HG02973 (cell line): ENCODE measurements at regions not wholly inside any gene's neighbourhood (a gene's known extent, or its start where the extent isn't known, plus 50 kb on each side); places are given as distances from the start of the nearest gene placed in this dataset.

Source experiments
- ATAC-seq: cut with Tn5 transposase; IDR thresholded peaks from one replicate; pipeline ENCODE4 v1.9.1; 2021; ENCODE audit warnings: moderate library complexity; ENCODE audit not compliant: unreplicated experiment

GRCh38 chr2:220510668-220511067 lies 883.2 kb downstream of the SLC4A3 start:
- no peak for ATAC-seq

GRCh38 chr2:220512419-220512818 lies 885.0 kb downstream of the SLC4A3 start:
- ATAC-seq: no peak

- ATAC-seq: no peak
These were observed 886.3 kb downstream of the SLC4A3 start for GRCh38 chr2:220513573-220514288.

GRCh38 chr2:220521551-220521950 lies 894.1 kb downstream of the SLC4A3 start:
- no peak for ATAC-seq

GRCh38 chr2:220528180-220528675 lies 900.8 kb downstream of the SLC4A3 start:
- ATAC-seq: no peak

- ATAC-seq: no peak
These were observed 903.8 kb downstream of the SLC4A3 start for GRCh38 chr2:220531216-220531615.

- peak; percentile 96 for ATAC-seq
These were observed 906.1 kb downstream of the SLC4A3 start for GRCh38 chr2:220533485-220533884.

- no peak for ATAC-seq
These were observed 912.1 kb downstream of the SLC4A3 start for GRCh38 chr2:220539481-220539880.

GRCh38 chr2:220544049-220544448 lies 916.6 kb downstream of the SLC4A3 start:
- no peak for ATAC-seq

- no peak for ATAC-seq
These were observed 923.7 kb downstream of the SLC4A3 start for GRCh38 chr2:220550995-220551700.

- ATAC-seq: no peak
These were observed 925.5 kb downstream of the SLC4A3 start for GRCh38 chr2:220552790-220553535.

GRCh38 chr2:220555961-220556630 lies 928.7 kb downstream of the SLC4A3 start:
- ATAC-seq: no peak

GRCh38 chr2:220556658-220557057 lies 929.2 kb downstream of the SLC4A3 start:
- ATAC-seq: no peak

GRCh38 chr2:220560192-220560591 lies 932.8 kb downstream of the SLC4A3 start:
- ATAC-seq: no peak

- ATAC-seq: no peak
These were observed 935.1 kb downstream of the SLC4A3 start for GRCh38 chr2:220562375-220563140.

GRCh38 chr2:220568296-220568695 lies 940.9 kb downstream of the SLC4A3 start:
- ATAC-seq: no peak

GRCh38 chr2:220569112-220569897 lies 941.9 kb downstream of the SLC4A3 start:
- ATAC-seq: no peak

- ATAC-seq: no peak
These were observed 945.0 kb downstream of the SLC4A3 start for GRCh38 chr2:220572385-220572784.

- no peak for ATAC-seq
These were observed 946.6 kb downstream of the SLC4A3 start for GRCh38 chr2:220574038-220574437.

- no peak for ATAC-seq
These were observed 948.5 kb downstream of the SLC4A3 start for GRCh38 chr2:220575963-220576362.
